Stimulated activated CD4-positive, alpha-beta T cell treated with anti-CD3 and anti-CD28 coated beads, Interleukin-2, amount 100 ng/mL, for 4 hours (primary cell): ENCODE measurements at regions not wholly inside any gene's neighbourhood (a gene's known extent, or its start where the extent isn't known, plus 50 kb on each side); places are given as distances from the start of the nearest gene placed in this dataset.
"Not testable (repeated sequence)": the region's sequence is repeated elsewhere in the genome, so short reads cannot be mapped to it uniquely, and the experiment has no call there.

Source experiments
- DNase-seq: peaks from one replicate; pipeline ENCODE4 v3.0.0-alpha.2; 2020; ENCODE audit warnings: low read depth

DNA sequence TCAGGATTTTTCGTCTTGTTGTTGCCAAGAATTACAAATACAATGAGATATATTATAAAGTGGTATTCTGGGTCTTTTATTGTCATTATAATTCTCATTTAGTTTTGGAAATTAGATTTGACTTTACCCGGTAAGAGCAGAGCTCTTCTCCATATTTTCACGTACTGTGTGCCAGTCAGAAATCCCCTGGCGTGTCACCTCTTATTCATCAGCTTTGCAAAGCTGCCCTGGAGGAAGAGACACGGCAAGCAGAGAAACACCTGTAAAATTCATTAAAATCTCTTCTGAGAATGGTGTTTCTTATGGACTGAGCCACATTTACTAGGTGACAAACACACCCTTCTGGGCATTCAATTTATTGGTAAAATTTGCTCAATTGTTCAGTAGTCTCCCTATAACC, 440.4 kb downstream of the HINT1 start:
- no peak for DNase-seq

GRCh38 chr5:130720355-130720754, 444.7 kb downstream of the HINT1 start:
- DNase-seq: no peak

DNA sequence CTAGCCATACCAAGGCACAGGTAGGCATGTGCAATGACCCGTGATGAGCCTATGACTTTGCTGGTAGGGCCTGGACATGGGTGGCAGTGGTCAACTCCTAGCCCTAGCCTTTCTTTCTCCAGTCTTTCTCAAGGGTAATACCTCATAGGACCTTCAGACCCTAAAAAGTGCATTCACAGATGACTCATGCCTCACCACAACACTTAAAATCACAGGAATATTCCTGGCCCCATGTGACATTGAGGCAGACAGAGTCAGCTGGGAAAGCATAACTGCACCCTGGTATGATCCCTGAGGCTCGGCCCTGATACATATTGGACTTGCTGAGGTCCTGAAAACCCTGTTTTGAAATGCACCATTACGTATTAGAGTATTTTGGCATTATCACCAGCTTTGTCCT, 449.5 kb downstream of the HINT1 start:
- DNase-seq: no peak

GRCh38 chr5:130714200-130714599, 450.9 kb downstream of the HINT1 start:
- DNase-seq: no peak

DNA sequence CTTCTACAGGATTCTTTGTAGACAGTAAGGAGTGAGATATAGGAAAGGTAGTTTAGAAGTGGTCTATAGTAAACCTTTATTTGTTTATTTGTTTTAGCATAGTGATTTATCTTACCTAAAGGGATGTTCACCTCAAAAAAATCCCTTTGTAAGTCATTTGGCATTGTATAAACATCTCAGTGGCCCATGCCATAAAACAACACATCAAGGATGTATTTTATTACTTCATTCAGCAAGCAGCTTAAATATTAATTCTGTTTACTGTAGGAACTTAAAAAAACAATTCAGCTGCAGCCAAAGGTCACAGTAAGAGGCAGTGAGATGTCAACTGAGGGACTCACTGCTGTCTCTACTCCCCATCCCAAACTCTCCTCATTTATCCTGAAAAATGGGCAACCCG, 452.7 kb downstream of the HINT1 start:
- no peak for DNase-seq

GRCh38 chr5:130710596-130710995, 454.5 kb downstream of the HINT1 start:
- no peak for DNase-seq

- no peak for DNase-seq
These were observed 456.3 kb downstream of the HINT1 start for GRCh38 chr5:130708754-130709153.

- DNase-seq: no peak
These were observed 458.4 kb downstream of the HINT1 start for GRCh38 chr5:130706696-130707095.

GRCh38 chr5:130705368-130705767, 459.7 kb downstream of the HINT1 start:
- no peak for DNase-seq

DNA sequence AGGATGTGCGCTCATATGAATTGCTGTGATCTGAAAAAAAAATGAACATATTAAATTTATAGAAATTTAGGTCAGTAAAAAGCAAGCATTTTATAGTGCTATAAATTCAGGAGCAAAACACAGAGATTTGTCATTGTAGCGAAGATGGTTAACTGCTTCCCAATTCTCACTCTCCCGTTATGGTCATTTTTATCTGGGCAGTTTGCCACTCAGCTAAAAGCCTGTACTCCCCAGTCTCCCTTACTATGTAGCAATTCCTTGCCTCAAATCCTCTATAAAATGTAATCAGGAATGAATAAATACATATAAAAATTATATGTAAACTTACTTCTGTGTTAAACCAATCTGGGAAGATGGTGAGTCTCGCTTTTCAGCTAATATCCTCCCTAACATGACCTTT, 471.5 kb downstream of the HINT1 start:
- no peak for DNase-seq

GRCh38 chr5:130692770-130693169, 472.3 kb downstream of the HINT1 start:
- no peak for DNase-seq

- no peak for DNase-seq
These were observed 475.2 kb downstream of the HINT1 start for GRCh38 chr5:130689831-130690230.

DNA sequence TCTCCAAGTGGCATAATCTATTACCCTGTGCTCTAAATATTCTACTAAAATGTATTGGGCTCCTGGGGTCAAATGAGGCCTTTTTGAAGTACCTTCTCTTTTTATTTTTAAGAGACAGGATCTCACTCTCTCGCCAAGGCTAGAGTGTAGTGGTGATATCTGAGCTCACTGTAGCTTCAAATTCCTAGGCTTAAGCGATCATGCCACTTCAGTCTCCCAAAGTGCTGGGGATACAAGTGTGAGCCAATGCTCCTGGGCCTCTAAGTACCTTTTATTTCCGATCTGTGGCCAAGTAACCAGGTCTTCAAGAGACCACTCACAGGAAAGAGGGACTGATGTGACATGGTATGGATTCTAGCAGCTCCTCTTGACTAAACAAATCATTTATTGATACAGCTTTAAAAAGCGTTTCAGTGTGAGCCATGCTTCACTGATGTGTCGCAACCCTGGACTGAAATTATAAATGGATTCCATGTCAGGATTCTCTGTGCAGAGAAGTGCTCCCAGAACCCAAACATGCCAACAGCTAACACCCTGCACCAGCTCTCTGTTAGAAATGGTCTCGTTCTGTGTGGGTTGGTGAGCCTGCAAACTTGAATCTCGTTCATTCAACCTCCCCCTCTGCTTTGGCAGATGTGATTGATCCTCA, 477.8 kb downstream of the HINT1 start:
- no peak for DNase-seq

GRCh38 chr5:130678637-130679036, 486.4 kb downstream of the HINT1 start:
- DNase-seq: no peak

DNA sequence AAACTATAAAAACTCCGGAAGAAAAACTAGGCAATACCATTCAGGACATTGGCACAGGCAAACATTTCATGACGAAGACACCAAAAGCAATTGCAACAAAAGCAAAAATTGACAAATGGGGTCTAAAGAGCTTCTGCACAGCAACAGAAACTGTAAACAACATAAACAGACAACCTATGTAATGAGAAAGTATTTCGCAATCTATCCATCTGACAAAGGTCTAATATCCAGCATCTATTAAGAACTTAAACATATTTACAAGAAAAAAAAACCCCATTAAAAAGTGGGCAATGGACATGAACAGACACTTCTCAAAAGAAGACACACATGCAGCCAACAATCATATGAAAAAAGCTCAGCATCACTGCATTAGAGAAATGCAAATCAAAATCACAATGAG, 498.6 kb downstream of the HINT1 start:
- no peak for DNase-seq

DNA sequence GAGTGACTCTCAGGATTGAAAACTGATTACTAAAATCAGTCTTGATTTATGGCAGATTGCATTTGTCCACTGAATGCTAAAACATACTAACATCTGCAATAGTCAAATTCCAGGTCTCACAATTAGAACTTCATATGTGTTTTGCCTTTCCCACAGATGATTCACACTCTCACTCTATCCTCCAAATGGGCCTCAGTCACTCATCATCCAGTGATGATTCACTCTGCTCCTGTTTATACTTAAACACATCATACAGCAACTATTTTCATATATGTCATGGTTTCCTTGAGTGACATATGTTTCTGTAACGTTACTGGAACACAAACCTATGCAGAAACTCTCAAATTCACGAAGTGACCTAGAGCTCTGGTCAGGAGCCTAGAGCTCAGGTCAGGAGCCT, 512.9 kb downstream of the HINT1 start:
- DNase-seq: no peak

- no peak for DNase-seq
These were observed 513.6 kb downstream of the HINT1 start for GRCh38 chr5:130651440-130651839.

GRCh38 chr5:130643321-130643720, 521.7 kb downstream of the HINT1 start:
- no peak for DNase-seq

DNA sequence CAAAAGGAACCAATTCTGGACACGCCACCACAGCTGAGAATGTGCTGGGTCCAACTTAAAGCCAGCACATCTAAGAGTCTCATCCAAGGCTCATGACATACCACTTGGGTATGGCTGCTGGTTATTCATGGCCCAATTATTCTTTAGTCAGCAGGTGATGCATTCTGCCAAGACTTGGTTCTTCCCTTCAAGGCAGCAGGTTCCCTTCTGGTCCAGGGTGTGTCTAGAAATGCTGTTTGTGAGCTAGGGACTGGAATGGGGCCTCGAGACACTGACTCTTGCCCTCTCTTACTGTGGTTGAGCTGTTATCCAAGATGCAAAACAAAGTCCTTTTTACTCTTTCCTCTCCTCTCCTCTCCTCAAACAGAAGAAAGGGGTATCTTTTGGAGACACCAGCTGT, 522.6 kb downstream of the HINT1 start:
- no peak for DNase-seq

- DNase-seq: no peak
These were observed 537.9 kb downstream of the HINT1 start for GRCh38 chr5:130627145-130627544.

GRCh38 chr5:130624805-130625204, 540.3 kb downstream of the HINT1 start:
- DNase-seq: no peak

GRCh38 chr5:130616161-130616560, 548.9 kb downstream of the HINT1 start:
- no peak for DNase-seq

DNA sequence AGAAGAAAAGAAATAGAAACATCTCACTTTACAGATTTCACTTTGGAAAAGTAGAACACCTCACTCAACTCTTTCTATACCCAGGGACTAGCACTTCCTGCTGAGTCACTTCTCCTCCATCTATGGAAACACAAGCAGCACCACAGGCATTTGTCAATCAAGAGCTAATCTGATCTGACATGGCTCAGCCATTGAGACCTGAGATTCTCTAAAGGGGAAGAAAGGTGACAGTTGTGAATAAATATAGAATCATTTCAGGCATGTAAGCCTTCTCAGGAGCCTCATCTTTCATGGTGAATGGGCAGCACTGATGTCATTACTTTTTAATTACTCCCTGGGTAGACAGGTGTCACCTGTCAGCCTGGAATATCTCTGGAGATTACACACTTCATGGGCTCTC, 559.8 kb downstream of the HINT1 start:
- no peak for DNase-seq

GRCh38 chr5:130596647-130597046, 568.4 kb downstream of the HINT1 start:
- DNase-seq: not testable (repeated sequence)

- DNase-seq: no peak
These were observed 584.8 kb downstream of the HINT1 start for GRCh38 chr5:130580264-130580663.
